GM19467 (cell line): ENCODE measurements at regions not wholly inside any gene's neighbourhood (a gene's known extent, or its start where the extent isn't known, plus 50 kb on each side); places are given as distances from the start of the nearest gene placed in this dataset.

Source experiments
- ATAC-seq: cut with Tn5 transposase; IDR thresholded peaks from one replicate; pipeline ENCODE4 v1.9.1; 2021; ENCODE audit warnings: mild to moderate bottlenecking, moderate library complexity; ENCODE audit not compliant: unreplicated experiment

DNA sequence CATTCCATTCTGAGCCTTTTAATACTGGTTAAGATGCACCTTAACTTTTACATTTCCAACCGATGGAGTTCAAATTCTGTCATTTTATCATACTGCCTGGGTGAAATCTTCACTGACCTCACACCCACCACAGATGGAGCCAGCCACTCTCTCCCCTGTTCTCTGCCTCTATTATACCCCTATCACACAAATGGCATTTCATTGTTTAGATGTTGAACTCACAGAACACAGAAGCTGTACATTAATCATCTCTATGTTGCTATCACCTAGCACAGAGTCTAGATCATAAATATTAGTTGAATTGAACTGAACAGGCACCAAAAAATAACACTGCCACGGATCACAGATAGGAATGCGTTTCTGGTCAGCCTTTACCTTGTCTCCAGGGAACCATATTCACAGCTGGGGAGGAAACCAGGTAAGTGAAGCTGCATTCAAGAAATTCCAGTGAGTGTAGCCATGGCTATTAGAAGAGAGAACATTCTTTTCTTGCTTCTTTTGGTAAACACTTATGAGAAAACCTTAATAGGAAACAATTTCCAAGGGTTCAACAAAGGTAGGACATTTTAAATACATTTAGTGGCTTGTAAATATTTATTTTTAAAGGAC is 194.9 kb upstream of the RMST start:
- ATAC-seq, result no peak

DNA sequence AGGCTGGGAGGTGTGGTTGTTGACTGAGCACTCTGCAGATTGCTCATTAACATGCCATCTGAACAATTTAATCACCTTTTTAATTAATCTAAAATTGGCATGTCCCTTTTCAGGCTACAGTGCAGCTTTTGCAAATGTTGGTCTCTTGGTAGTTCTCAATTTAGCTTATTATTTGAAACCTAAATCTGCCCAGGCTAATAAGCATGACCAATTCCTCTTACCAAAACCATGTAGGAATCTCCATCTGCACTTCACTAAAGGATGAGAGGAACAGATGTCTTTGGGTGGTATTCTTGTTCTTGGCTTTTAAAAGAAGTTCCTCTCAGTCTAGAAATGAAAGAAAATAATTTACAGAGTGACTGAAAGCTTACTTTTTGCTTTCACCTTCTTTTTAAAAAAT is 190.1 kb upstream of the RMST start:
- no peak for ATAC-seq

DNA sequence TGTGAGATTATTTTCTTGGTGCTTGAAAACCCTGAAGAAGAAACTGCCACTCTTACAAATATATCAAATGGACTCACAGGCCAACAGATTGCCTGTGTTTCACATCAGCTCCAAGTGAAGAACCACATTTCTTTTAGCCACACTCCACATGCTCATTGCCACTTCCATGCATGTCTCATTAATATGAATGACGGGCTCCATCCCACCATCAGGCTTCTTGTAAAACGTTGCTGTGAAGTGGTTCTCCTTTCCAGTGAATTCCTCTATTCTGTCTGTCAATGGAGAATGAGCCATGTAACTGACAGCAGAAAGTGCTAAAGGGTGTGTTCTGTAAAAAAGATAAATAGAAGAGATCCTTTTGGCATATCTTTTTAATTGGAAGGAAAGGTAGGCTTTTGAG is 188.2 kb upstream of the RMST start:
- ATAC-seq, result no peak

DNA sequence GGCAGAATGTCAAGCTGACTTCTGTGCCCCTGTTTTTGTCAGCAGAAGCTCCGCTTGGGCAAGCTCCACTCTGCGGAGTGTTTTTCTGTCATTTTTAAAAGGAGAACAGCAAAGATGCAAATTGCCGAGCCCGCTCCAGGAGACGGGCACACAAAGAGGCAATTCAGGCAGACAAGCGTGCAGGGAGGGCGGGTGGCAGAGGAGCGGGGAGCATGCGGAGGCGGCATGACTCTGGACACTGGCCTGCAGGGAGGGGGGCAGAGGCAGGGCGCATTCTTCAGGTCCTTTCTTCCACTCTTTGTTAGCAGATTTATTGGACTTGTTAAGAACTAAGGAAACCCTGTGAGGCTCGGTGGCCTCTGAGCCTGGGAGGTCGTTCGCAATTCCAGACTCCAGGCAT is 187.3 kb upstream of the RMST start:
- no peak for ATAC-seq

DNA sequence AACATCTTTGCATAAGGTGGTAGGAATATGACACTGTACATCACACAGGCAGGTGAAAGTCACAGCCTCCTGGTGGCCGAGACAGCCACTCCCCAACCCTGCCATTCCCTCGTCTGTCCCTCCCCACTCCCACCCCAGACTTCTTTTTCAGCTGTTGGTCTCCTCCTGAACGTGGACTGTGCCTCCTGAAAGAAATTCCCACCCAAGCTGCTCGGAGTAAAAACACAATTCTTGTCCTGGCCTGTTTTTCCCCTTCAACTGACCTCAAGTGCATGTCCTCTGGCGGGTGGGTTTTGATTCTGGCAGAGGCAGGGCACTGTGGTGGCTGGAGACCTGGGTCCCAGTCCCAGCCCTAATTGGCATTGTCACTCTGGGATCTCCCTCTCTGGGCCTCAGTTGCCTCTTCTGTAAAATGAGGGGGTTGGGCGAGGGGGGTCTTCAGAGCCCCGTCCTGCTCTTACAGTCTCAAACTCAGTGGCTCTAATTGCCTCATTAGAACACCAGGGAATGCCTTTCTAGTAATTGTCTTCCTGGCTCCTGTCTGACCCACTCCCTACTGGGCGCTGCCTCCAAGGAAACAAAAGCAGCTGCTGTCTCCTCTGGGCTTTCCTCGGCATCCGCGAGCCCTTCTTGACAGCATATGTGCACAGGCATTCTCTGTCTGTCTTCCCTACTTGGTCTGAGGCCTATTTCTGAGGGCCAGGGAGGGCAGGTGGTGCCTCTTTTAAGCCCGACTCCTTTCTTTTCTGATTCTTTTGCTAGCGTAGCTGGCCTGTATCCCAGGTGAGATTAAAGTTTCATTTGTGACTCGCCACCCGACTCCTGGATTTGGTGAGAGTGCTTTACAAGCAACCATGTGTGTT is 186.6 kb upstream of the RMST start:
- no peak for ATAC-seq

DNA sequence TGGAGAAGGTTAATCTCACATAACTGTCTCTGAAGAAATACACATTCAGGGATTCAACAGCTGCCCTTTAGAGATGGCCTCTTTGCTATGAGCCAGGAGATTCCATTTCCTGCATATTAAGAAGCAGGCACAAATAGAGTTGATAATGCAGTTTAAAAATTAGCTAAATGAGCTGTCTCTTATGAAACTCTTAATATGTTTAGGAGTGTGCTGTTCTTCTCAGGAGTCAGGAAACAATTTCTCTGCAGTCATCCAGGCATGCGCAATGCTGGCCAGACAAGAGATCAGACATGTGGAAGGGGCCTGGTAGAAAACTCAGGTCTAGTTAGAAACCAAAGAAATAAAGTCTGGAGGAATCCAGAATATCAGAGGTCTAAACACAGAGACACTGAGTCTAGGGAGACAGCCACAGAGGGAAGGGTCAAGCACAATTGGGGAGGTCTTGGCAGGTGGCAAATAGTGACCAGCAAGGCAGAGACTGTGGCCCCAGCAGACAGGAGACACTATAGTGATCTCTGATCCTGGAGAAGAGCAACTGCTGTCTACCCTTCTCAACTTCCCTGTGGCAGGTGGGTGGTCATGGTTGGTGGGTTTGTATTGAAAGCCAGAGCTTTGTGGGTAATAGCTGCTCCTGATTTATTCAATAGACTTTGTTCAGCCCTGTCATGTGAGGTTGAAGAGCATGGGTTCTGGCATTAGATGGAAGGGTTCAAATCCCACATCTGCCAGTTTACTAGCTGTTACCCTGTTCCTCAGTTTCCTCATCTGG is 185.8 kb upstream of the RMST start:
- no peak for ATAC-seq

DNA sequence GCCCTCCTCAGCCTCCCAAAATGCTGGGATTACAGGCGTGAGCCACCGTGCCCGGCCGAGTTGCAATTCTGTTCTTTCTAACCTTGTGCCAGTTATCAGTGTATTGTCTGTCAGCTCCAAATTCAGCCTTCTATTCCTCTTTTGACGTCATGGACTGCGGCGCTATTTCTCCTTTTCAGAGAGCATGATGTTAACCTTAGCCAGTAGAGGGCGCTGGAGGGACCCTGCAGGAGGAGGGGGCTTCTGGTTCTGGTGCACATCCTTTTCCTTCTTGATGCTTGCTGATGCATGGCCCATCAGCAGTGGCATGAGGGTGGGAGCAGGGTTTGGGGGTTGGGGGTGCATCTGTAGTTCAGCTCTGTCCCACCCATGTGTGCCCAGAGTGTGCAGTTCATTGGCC is 179.3 kb upstream of the RMST start:
- ATAC-seq, result no peak

DNA sequence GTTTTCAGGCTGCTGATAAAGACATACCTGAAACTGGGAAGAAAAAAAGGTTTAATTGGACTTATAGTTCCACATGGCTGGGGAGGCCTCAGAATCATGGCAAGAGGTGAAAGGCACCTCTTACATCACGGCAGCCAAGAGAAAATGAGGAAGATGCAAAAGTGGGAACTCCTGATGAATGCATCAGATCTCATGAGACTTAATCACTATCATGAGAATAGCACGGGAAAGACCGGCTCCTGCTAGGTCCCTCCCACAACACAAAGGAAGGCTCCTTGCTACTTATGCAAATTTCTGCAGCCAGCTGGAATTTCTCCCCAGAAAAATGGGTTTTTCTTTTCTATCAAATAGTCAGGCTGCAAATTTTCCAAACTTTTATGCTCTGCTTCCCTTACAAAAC is 174.1 kb upstream of the RMST start:
- no peak for ATAC-seq

DNA sequence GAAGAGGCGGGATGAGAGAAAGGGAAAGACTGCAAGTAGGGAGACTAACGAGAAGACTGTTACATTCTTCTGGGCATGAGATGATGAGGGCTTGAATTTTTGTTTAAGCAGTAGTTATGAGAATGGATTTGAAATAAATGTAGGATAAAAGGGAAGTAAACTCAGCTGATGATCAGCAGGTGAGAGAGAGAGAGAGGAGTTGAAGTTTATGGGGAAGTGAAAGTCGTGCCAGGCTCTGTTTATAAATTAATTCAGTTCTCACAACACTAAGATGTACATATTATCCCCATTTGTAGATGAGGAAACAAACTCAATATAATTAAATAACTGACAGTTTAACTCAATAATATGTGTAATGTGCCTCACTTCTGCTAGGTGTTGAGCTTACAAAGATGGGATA is 170.0 kb upstream of the RMST start:
- no peak for ATAC-seq

DNA sequence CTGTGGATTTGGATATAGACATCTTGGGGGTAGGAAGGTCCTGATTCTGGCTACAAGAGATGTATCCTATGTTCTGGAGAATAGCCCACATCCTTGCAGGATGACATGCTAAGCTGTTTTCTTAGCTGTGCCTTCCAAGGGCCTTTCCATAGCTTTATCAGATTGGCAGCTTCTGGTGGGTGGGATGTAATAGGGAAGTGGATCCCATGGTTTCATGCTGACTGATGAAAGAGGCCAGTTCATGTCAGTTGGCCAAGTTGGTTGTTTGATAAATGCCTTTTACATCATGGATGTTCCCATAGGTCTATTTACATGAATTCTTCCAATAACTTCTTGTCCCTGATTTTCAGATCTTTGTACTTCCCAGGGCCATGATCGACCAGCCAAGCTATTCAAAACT is 169.1 kb upstream of the RMST start:
- no peak for ATAC-seq

DNA sequence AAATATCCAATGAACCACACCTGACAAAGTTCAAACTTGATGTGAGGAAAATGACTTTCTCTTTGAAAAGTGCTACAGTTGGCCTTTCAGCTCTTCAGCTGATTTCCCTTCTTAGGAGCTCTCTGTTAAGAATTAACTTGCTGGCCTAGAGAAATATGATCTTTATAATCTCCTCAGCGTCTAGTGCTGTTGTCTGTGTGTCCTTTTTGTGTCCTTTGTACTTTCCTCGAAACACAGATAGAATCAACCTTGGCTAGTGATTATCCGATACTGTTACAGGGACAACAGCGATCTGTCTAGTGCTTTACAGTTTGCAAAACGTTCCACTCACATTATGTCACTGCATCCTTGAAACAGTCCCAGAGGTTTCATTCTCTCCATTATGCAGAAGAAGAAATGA is 162.8 kb upstream of the RMST start:
- ATAC-seq, result no peak

DNA sequence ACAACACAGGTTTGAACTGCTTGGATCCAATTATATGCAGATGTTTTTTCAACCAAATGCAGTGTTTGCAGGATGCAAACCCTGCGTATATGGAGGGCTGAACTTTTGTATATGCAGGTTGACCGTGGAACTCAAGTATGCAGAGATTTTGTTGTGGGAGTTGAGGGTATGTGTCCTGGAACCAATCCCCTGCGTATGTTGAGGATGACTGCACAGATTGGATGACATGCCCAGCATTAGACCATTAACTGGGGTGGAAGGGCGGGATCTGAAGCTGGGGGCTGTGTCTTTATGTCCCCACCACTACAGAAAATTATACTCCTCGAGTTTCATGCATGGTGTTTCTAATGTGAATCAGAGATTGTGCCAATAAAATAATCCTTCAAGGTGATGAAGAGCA is 162.2 kb upstream of the RMST start:
- no peak for ATAC-seq

DNA sequence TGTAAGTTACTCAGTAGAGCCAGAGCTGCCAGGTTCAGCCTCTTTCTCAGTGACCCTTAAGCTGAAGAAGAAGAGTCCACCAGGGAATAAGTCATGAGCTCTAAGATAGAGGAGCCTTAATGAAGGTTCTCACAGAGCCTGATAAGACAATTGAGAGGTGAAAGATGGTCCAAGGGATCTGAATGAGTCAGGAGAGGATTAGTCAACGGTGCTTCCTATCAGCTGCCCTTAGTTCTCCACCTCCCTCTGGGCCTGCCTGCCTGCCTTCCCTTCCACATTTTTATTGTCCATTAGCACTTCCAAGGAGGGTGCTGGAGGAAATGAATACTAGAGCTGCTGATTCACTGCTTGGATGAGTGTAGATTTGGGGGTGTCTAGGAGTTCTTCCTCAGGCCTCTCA is 161.7 kb upstream of the RMST start:
- no peak for ATAC-seq

DNA sequence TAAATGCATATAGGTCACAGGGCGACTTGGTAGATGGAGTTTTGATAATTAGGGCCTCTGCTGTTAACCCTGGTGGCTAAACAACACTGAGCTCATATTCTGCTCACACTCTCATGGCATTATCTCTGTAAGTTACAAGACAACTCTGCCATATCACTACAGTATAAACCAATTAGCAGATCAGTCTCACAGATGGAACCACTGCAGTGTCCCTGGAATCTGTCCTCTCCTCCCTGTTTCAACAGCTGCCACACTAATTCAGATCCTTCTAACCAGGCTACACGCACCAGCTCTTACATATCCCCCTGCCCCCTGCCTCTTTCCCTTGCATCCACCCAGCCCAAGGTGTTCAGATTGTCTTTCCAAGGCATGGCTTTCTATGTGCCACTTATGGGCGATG is 161.0 kb upstream of the RMST start:
- ATAC-seq, result no peak

DNA sequence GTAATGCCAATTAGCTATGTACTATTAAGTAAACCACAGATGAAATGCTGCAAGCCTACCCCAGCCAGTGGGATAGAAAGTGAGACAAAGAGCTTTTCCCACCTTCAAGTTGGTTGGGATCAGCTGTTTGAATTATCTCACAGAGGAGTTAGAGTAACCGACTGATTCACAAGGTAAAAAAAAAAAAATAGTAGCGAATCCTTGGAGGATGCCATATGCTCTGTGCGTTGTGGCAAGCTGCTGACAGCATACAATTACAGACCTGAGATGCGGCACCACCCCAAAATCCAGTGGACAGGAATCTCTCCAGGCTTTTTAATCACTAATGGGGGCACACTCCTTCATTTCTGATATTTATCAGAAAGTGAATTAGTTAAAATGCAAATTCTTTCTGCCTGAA is 157.0 kb upstream of the RMST start:
- no peak for ATAC-seq

DNA sequence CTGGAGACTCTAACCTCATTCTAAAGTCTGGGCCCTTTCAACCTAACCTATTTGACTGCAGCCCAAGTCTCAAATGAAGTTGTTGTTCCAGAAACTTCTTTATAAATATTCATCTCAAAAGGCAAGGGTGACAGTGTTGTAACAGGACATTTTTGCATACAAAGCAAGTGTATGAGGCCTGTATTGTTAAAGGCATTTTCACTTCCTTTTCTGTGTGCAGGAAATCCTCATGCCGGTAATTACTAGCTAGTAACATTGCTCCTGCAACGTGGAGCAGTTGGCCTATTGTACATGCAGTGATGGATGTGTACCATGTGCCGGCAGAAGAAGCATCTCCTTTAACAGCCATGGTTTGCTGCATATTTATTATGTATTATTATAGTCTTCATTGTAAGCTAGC is 156.5 kb upstream of the RMST start:
- peak; percentile 94 for ATAC-seq

DNA sequence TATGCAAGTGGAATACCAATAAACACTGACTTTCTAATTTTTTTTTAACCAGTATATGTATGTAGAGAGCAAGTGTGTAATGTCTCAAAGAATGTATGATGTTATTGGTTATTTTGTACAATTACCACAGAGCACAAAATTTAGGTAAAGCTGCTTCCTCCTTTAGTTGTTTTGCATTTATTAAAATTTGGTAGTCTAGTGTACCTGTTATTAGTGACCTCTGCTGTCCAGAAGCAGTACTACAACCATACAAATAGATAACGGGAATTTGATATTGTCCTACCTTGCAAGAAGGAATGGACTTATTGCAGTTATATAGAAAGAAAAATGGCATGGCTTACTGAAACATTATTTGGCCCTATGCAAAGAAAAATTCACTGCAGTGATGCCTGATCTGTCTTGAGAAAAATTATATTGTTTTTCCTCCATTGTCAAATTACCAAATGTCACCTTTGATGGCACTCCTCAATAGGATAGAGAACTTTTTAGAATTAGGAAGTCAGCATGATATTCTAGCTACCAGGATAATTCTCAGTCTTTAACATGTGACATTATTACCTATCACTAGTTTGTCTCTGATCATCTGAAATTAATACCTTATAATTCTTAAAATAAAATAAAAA is 153.9 kb upstream of the RMST start:
- ATAC-seq, result no peak

DNA sequence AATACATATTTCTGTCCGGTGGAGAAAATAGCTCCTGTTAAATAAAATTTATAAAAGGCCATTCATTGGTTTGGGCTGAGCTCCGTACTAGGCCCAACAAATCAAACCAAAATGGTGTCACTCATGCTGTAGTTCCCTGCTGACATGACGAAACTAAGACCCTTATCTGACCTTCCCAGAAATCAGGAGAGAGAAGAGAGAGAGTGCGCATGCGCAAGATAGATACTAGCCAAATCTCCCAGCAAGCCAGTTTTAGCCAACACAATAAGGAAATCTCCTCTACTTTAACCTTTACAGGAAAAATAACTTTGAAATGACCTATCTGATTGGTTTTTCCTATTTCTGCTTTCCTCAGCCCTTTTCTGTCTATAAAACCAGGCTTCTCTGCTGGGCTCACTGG is 152.7 kb upstream of the RMST start:
- ATAC-seq, result no peak

DNA sequence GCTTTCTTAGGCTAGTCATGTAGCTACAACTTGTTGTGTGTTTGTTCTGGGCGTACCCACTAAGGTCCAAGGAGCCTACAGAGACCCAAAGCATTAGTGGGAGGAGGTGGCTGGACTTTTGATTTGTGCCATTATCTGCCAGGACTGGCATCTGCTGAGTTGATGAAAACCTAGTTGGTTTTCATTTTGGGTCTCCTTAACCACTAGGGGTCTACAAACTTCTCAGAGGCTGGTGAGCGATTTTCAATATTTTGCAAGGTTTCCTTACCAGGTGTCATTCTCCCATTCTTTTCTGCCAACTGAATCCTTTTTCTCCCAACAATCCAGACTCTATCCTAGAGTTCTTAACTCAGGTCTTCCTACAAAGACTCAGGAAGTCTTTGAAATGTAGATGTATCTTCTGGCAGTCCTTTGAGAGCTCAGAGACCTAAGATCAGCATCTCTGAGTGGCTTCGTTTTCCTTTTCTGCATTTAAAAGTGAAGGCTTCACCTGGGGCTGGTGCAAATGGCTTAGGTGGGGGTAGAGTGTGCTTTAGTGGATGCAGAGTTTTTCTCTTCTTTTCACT is 150.0 kb upstream of the RMST start:
- ATAC-seq, result no peak

DNA sequence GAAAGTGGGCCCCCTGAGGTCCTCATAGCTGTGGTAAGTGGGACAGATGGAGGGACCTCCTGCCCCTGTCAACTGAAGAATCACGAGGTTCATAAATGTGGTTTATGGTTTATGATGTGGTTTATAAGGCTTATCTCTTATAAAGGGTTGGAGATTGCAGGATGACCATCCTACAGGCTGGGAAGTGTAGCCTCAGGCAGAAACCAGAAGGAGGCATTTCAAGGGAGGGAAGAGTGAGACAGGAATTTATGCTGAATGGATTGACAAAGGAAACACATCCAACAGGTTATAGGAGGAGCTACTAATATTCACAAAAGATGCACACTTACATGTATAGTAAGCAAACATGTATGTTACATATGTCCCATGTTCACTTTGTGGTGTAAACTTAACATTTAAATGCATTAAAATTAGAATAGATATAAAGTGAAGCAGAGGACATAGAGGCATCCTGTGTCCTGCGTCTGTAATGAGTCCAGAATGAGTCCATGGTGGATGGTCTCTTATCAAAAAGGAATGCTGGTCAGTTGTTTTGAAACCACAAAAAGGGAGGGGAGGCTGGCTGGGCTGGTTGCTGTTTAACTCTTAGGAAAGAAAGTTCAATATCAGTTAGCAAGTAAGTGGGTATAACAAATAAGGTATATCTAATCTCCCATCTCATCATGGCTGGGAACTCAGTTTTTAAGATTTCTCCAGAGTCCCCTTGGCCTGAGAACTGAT is 149.0 kb upstream of the RMST start:
- no peak for ATAC-seq

DNA sequence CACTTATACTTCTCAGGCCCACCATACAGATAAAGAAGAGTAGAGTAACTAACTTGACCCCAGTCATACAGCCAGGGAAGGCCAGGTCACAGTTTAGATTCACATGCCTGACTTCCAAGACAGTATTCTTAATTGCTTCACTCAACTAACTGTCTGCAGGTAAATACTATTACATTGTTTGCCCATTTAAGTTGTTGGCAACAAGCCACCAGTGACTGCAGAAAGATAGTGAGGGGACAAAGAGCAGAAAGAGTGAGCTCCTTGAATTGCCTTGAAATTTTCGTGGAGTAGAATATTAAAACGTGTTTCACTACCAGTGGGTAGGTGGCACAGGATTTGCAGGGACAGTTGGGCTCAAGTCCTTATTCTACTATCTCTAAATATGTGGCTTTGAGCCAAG is 146.3 kb upstream of the RMST start:
- no peak for ATAC-seq
